ENCODE measurements at regions not wholly inside any gene's neighbourhood (a gene's known extent, or its start where the extent isn't known, plus 50 kb on each side); places are given as distances from the start of the nearest gene placed in this dataset.

DNA sequence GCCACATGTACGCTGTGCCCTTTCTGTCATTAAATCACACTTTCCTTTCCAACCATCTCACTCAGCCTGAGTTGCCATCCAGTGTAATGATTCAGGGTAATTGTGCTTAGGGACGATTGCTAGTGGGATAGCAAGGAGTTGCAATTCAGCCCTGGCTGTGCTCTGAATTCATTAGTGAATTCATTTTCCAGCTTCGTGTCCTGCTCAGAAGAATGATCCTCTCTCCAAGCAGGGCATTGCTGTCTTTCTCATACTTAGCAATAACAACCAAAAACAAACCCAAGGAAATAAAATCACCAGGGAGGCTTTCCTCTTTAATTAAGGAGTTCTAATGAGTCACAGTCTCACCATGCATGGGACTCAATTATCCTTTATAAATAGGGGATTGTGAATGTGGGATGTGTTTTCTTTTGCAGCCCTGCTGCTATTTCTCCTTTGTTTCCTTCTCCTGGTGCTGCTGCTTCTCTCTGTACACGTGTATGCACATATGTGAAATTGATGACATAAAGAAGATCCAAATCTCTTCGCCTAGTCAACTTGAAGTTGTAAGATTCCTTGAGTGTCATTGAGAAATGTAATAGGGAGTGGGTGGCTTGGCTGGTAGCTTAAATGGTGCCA is 167.0 kb downstream of the TSEN15 start:
- no peak overlapping the region for H2AFZ ChIP-seq (ENCODE audit: low read length)
- H2BK12ac ChIP-seq (ENCODE audit: insufficient read length, low read depth, low read length), result no peak overlapping the region
- no peak overlapping the region for H3T11ph ChIP-seq (ENCODE audit: low read length)
- no peak overlapping the region for H3K14ac ChIP-seq (ENCODE audit: insufficient read depth, low read length)
- H3K4me2 ChIP-seq (ENCODE audit: insufficient read depth, insufficient read length, low read length), result no peak overlapping the region
- no peak overlapping the region for H3K9ac ChIP-seq (ENCODE audit: extremely low read depth, insufficient read length, low read length)
- no peaks in the 10 kb centered on the region for H3K79me1 ChIP-seq (ENCODE audit: insufficient read depth, low read depth, low read length, poor library complexity, severe bottlenecking)
- no peak overlapping the region for H3K4me3 Mint-ChIP-seq
- no peak overlapping the region for H2BK120ac ChIP-seq (ENCODE audit: low read depth, low read length, poor library complexity, severe bottlenecking)
- H3K9me3 ChIP-seq (ENCODE audit: control insufficient read depth, low read depth, low read length), result no peaks in the 10 kb centered on the region
- DNase-seq, result no peak
- no peak overlapping the region for H2BK20ac ChIP-seq (ENCODE audit: low read depth, low read length, poor library complexity, severe bottlenecking)
- H3K27ac Mint-ChIP-seq, result no peak overlapping the region
- H3K27me3 ChIP-seq (ENCODE audit: insufficient read depth, low read length), result no peaks in the 10 kb centered on the region
- H3K36me3 Mint-ChIP-seq (ENCODE audit: insufficient read depth in 1 of 3, low read depth in 3 of 3), result no peaks in the 10 kb centered on the region; a peak in 1 of 7 replicates
- H3K4me1 ChIP-seq (ENCODE audit: insufficient read depth, low read length), result no peaks in the 10 kb centered on the region; the same call in 1 of the 2 replicates
- TF ChIP-seq CTCF (conservative IDR thresholded peaks at IDR 0.05), result no peak
- no peaks in the 10 kb centered on the region for H3K79me2 ChIP-seq (ENCODE audit: insufficient read depth, low read length)
- H2AK5ac ChIP-seq (ENCODE audit: insufficient read length, low read length), result no peak overlapping the region
- H3K27ac ChIP-seq (ENCODE audit: insufficient read length, low read depth, low read length), result no peak overlapping the region
- no peaks in the 10 kb centered on the region for H3K9me3 Mint-ChIP-seq
- H4K91ac ChIP-seq (ENCODE audit: insufficient read length, low read depth, low read length), result no peak overlapping the region
- no CpG with 5 or more reads among the region's 5 CpGs for WGBS (ENCODE audit: extremely low coverage, insufficient read length, low lambda C conversion rate)
- no peak overlapping the region for H4K5ac ChIP-seq (ENCODE audit: insufficient read length, low read depth, low read length)
- peaks cover 10 to 14% of the 10 kb centered on the region in 2 experiments for H3K4me1 Mint-ChIP-seq
- no peaks in the 10 kb centered on the region for H3K23me2 ChIP-seq (ENCODE audit: insufficient read length, low read depth, low read length, poor library complexity, severe bottlenecking)
- no peak overlapping the region for H2BK15ac ChIP-seq (ENCODE audit: low read depth, low read length)
- no peak overlapping the region for H2BK5ac ChIP-seq (ENCODE audit: insufficient read length, low read length)
- peaks cover 16% of the 10 kb centered on the region for H3K27me3 Mint-ChIP-seq (ENCODE audit: low read depth)
- H3K18ac ChIP-seq (ENCODE audit: insufficient read length, low read depth, low read length), result no peak overlapping the region
- H4K8ac ChIP-seq (replicated peaks; ENCODE audit: insufficient read length, low read depth, low read length), result no peak overlapping the region
- H3K4ac ChIP-seq (ENCODE audit: low read depth, low read length), result no peak overlapping the region
- H4K20me1 ChIP-seq (ENCODE audit: control insufficient read depth, insufficient read depth, insufficient read length), result no peaks in the 10 kb centered on the region
- H3K56ac ChIP-seq (ENCODE audit: insufficient read length, low read depth, low read length), result no peak overlapping the region
- H3K23ac ChIP-seq (ENCODE audit: insufficient read length, low read depth, low read length), result no peak overlapping the region
